ENCODE measurements at regions not wholly inside any gene's neighbourhood (a gene's known extent, or its start where the extent isn't known, plus 50 kb on each side); places are given as distances from the start of the nearest gene placed in this dataset.

DNA sequence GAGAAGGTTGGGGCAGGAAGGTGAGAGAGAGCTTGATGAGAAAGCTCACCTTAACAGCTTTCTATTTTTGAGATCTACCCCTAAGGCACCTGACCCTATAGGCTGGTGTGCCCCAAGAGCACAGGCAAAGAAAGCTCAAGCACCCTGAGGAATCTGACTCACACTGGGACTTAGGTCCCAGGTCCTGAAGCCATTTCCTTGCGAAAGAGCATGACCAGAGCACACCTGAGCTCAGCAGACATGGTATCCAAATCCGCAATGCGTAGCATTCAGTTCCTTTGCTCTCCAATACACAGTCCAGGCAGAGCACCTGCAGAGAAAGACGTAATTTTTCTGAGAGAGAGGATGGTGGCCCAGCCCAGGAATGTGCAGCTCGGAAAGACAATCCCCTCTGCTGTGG is 112.1 kb upstream of the LPP start:
- Mint-ChIP-seq H3K27me3 (peaks cover 5% of the 10 kb centered on the region), H3K9me3 (no peaks in the 10 kb centered on the region), H3K36me3 (ENCODE audit: low read depth) (no peaks in the 10 kb centered on the region), H3K27ac (no peak overlapping the region), H3K4me3 (no peak overlapping the region), H3K4me1 (peaks cover 30% of the 10 kb centered on the region)
- ChIA-PET CTCF (interaction anchor here (0.9 kb wide), 1 partner anchor 9 kb away, joined by 7 read pairs; no protein-coding TSS in a partner anchor), POLR2A (no interaction called here)
- no peak for DNase-seq

DNA sequence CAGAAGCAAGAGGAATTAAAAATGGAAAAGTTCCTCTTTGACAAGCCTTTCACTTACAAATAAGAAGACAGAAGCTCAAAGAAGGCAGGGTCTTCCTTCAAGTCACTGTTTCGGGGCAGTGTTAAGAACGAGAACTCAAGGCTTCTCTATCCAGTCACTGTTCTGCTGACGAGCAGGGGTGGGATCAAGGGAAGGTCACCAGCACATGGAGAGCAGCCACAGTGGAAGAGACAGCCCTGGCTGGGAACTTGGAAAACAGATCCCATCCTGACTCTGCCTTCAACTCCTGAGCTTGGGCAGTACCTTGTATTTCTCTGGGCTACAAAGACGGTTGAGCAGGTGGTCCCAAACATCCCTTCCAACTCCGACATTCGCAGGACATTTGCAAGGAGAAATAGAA is 111.5 kb upstream of the LPP start:
- H3K36me3 Mint-ChIP-seq (ENCODE audit: low read depth): no peaks in the 10 kb centered on the region
- ChIA-PET CTCF (interaction anchor here (0.9 kb wide), 1 partner anchor 8 kb away, joined by 7 read pairs; no protein-coding TSS in a partner anchor), POLR2A (interaction anchor here (1.6 to 1.9 kb wide), 2 partner anchors 43 to 295 kb away, joined by 3 to 7 read pairs; no protein-coding TSS in a partner anchor)
- H3K4me1 Mint-ChIP-seq: peaks cover 30% of the 10 kb centered on the region
- no peaks in the 10 kb centered on the region for H3K9me3 Mint-ChIP-seq
- peaks cover 5% of the 10 kb centered on the region for H3K27me3 Mint-ChIP-seq
- no peak overlapping the region for H3K27ac Mint-ChIP-seq
- H3K4me3 Mint-ChIP-seq: no peak overlapping the region
- DNase-seq: no peak

DNA sequence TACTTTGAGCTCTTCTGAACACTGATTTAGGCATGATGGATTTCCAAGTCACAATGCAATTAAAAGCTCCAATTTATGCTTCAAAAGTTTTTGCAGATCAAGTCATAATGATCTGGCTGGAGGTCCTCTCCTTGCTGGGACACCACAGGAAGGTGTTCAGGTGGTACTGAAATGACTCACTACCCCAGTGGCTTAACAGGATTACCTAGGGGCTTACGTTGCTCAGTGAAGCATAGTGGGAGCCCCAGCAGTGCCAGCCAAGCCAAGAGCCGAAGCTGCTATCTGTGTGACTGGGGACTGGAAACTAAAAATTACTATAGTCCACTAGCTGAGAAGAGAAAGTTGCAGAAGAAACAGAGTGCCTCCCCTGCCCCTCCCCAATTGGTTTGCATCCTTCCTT is 110.1 kb upstream of the LPP start:
- Mint-ChIP-seq H3K9me3 (no peaks in the 10 kb centered on the region), H3K4me3 (no peak overlapping the region), H3K27ac (no peak overlapping the region), H3K27me3 (peaks cover 5% of the 10 kb centered on the region), H3K4me1 (peaks cover 30% of the 10 kb centered on the region), H3K36me3 (ENCODE audit: low read depth) (no peaks in the 10 kb centered on the region)
- DNase-seq: peak; percentile 24
- POLR2A ChIA-PET: interaction anchor here (1.6 to 1.9 kb wide), 2 partner anchors 44 to 296 kb away, joined by 3 to 7 read pairs; no protein-coding TSS in a partner anchor
- CTCF ChIA-PET: no interaction called here

DNA sequence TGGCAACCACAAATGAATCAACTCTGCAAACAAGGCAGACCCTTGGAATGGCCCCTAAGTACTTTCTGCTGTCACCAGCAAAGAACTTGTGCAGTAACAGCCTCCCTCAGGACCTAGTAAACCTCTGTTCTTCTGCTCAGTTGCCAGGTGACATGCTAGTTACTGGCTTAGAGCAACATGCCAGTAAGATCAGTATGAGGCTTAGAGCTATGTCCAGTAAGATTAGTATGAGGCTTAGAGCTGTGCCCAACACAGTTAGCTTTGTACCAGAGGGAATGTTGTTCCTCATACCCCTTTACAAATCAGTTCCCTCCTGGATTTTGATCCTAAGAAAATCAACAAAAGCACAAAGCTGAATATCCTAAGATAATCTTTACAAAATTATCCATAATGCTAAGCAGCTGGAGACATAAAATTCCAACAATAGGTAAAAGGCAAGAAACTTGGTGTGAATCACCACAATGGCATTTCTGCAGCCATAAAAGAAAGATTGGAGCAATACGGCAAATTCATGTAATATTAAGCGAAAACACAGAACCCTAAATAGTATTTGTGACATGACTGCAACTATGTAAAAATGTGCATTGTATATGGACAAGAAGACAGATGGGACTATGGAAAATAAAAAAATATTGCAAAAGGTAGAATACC is 107.3 kb upstream of the LPP start:
- CTCF ChIA-PET: no interaction called here
- no peak overlapping the region for H3K4me3 Mint-ChIP-seq
- H3K36me3 Mint-ChIP-seq (ENCODE audit: low read depth): no peaks in the 10 kb centered on the region
- POLR2A ChIA-PET: interaction anchor here (1.3 kb wide), 1 partner anchor 47 kb away, joined by 3 read pairs; no protein-coding TSS in a partner anchor
- DNase-seq: no peak
- H3K9me3 Mint-ChIP-seq: no peaks in the 10 kb centered on the region
- H3K4me1 Mint-ChIP-seq: peaks cover 35% of the 10 kb centered on the region
- H3K27ac Mint-ChIP-seq: no peak overlapping the region
- H3K27me3 Mint-ChIP-seq: peaks cover 3% of the 10 kb centered on the region

DNA sequence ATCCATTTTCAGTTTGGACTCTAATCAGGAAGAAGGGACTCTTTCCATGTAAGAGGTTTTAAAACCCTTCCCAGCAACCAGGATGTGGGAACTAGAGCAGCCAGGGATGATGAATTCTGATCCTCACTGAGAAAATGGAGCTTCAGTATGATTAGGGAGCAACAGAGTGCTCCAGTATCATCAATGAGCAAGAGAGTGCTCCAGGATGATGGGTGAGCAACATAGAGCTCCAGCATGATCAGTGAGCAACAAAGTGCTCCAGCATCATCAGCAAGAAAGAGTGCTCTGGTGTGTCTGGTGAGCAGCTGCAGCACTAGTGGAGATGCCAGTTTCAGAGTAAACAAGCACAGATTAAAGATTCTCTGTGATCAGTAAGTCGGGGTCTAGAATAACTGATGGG is 106.4 kb upstream of the LPP start:
- Mint-ChIP-seq H3K27ac (no peak overlapping the region), H3K9me3 (no peaks in the 10 kb centered on the region), H3K4me3 (no peak overlapping the region), H3K36me3 (ENCODE audit: low read depth) (no peaks in the 10 kb centered on the region), H3K27me3 (peaks cover 3% of the 10 kb centered on the region), H3K4me1 (peaks cover 35% of the 10 kb centered on the region)
- DNase-seq: no peak
- CTCF ChIA-PET: no interaction called here
- POLR2A ChIA-PET: interaction anchor here (1.3 kb wide), 1 partner anchor 48 kb away, joined by 3 read pairs; no protein-coding TSS in a partner anchor

DNA sequence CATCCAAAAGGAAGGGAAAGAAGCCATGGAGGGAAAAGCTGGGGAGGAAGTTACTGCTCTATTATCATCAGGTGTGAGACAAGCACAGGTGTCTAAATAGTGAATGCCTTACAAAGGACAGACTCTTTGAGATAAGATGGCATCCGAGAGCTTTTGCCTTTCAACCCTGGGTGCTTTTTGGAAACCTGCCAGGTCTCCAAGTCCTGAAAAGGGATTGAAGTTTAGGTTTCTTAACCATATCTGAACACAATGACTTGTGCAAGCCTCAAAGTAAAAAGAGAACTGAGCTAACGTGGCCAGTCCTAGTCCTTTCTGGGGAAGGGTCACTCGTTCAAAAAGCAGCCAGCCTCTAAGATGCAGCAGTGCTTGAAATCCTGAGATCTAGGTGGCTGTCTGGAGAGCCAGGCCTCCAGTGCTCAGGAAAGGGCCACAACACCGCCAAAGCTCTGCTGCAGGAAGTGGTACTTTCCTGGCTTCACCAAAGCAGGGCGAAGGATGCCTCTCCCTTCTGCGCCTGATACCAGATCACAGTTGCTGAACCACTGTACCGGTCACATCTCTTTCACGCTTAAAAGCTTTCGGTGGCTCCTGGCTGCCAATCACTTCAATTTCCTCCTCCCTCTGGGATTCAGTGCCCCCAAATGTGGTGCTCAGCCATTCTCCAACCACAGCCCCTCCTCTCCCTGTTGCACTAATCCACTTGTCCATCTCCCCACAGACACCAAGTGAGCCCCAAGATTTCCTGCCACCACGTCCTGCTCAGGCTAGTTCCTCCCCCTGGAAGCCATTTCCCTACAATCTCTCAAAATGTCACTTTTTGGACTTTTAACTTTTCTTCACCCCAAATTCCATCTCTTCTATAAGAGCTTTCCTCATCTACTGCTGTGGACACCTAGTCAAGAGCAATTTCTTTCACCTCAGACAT is 104.1 kb upstream of the LPP start:
- ChIA-PET POLR2A (interaction anchor here (1.0 to 2.6 kb wide), 8 partner anchors 10 to 305 kb away, joined by 3 to 15 read pairs (median 6); partner anchors contain the start of genes BCL6 and LPP), CTCF (interaction anchor here (0.8 to 2.8 kb wide), 2 partner anchors 8 to 311 kb away, joined by 7 to 12 read pairs; no protein-coding TSS in a partner anchor)

DNA sequence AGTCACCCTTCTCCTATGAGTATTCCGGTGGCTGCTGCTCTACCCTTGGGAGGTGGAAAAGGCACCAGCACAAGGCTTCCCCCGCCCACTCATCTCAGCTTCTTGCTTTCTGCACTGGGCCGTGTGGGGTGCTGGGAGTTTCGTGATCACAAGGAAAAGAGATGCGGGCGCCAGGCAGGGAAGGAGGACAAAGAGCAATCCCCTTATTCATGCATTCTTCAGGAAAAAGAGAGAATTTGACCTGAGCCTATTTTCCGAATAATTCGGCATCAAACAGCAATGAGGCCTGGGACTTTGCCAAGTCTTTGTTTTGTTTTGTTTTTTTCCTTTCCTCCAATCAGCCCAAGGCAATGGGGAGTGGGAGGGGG is 102.2 kb upstream of the LPP start:
- H3K4me1 Mint-ChIP-seq: peaks cover 20% of the 10 kb centered on the region
- DNase-seq: no peak
- ChIA-PET CTCF (no interaction called here), POLR2A (interaction anchor here (2.2 to 2.6 kb wide), 2 partner anchors 52 to 307 kb away, joined by 6 to 15 read pairs; partner anchors contain the start of gene BCL6)
- H3K9me3 Mint-ChIP-seq: no peaks in the 10 kb centered on the region
- no peak overlapping the region for H3K27ac Mint-ChIP-seq
- H3K36me3 Mint-ChIP-seq (ENCODE audit: low read depth): no peaks in the 10 kb centered on the region
- no peaks in the 10 kb centered on the region for H3K27me3 Mint-ChIP-seq
- H3K4me3 Mint-ChIP-seq: no peak overlapping the region

More for the DNA sequence above, 104.1 kb upstream of the LPP start:
- Mint-ChIP-seq H3K4me3 (peak overlapping the region; percentile 41), H3K27me3 (peaks cover 3% of the 10 kb centered on the region), H3K4me1 (peaks cover 20% of the 10 kb centered on the region), H3K9me3 (no peaks in the 10 kb centered on the region), H3K27ac (peak overlapping the region; percentile 23), H3K36me3 (ENCODE audit: low read depth) (no peaks in the 10 kb centered on the region)
- DNase-seq: peak; percentile 63

DNA sequence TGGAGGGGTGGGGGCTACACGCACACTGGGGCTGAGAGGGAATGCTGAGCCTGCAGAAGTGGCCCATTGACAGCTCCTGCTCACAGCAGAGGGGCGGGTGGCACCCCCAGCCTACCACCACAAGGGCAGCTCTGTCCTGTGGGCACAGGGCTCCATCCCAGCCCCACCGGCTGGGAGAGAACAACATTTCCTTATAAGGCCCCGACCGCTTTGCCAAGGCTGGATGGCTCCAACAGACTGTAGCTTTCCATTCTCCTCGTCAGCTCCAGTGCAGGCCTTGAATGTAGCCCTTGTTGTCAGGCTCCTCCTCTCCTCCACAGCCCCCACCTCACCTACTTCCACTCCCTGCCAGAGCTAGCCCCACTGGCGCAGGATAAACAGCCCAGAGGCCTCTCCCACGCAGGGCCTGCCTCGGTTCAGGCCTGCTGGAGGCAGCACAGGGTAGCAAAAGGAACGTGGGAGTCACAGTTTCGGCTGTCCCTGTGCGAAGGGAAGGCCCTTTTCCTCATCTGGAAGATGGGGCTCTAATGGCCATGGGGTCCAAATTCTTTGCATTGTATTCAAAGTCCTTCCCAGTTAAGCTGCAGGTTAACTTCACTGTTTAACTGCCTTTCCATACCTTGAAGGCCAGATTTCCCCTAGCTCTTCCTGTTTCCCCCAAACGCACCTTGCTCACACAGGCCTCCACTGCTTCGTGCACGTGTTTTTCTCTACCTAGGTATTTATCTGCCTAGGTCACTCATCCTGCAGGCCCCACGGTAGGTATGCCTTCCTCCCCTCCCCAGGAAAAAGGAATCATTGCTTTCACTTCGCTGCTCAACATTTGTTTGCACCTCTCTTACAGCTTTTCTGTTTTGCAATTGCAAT is 101.6 kb upstream of the LPP start:
- no peaks in the 10 kb centered on the region for H3K36me3 Mint-ChIP-seq (ENCODE audit: low read depth)
- no peak overlapping the region for H3K27ac Mint-ChIP-seq
- H3K9me3 Mint-ChIP-seq: no peaks in the 10 kb centered on the region
- DNase-seq: no peak
- POLR2A ChIA-PET: interaction anchor here (0.6 kb wide), 1 partner anchor 307 kb away, joined by 4 read pairs; the partner anchor contains the start of gene BCL6
- no peak overlapping the region for H3K4me3 Mint-ChIP-seq
- CTCF ChIA-PET: no interaction called here
- H3K4me1 Mint-ChIP-seq: peaks cover 20% of the 10 kb centered on the region
- H3K27me3 Mint-ChIP-seq: no peaks in the 10 kb centered on the region

DNA sequence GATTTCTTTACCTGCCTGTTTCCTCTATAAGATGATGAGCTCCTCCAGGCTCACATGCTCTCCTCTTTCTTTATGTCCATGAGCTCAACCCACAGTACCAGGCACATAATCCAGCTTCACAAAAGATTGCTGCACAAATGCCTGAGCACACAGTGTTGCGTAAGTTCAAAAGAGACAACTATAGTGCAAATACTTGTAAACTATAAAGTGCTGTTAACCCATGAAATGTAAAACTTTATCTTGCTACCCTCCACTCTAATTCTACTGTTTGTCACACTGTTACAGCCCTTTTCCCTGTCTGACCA is 101.0 kb upstream of the LPP start:
- Mint-ChIP-seq H3K36me3 (ENCODE audit: low read depth) (no peaks in the 10 kb centered on the region), H3K27me3 (no peaks in the 10 kb centered on the region), H3K9me3 (no peaks in the 10 kb centered on the region), H3K4me3 (no peak overlapping the region), H3K4me1 (peaks cover 20% of the 10 kb centered on the region), H3K27ac (no peak overlapping the region)
- POLR2A ChIA-PET: no interaction called here
- no peak for DNase-seq
- CTCF ChIA-PET: no interaction called here

DNA sequence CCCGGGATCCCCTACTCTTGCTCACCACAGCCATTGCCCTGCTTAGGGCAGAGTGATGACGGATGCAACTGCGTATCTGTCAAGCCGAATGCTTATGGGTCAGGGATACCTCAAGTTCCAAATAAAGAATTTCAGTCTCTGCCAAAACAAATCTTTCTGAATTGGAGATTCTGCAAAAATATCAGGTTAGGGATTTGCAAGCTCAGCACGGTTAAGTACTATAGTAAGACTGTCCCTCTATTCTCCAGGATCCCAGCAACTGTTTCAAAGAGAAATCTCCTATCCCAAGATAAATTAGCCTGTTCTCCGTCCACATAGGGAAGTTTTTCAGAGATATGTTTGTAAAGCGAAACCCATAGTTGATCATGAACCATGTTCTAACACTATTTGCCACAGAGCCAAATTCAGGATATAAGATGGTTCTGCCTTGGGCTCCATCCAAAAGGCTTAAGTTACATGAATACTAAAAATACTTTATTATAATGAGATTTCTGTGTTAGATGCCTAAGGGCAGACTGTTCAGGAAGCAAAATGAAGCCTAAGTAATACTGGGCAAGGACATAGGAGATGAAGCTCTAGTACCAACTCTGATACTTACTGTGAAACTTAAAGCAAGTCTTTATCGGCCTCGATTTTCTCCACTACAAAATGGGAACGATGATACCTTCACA is 100.1 kb upstream of the LPP start:
- Mint-ChIP-seq H3K36me3 (ENCODE audit: low read depth) (no peaks in the 10 kb centered on the region), H3K9me3 (no peaks in the 10 kb centered on the region), H3K4me1 (peaks cover 20% of the 10 kb centered on the region), H3K27me3 (no peaks in the 10 kb centered on the region), H3K4me3 (no peak overlapping the region), H3K27ac (no peak overlapping the region)
- ChIA-PET POLR2A (no interaction called here), CTCF (no interaction called here)
- DNase-seq: no peak

DNA sequence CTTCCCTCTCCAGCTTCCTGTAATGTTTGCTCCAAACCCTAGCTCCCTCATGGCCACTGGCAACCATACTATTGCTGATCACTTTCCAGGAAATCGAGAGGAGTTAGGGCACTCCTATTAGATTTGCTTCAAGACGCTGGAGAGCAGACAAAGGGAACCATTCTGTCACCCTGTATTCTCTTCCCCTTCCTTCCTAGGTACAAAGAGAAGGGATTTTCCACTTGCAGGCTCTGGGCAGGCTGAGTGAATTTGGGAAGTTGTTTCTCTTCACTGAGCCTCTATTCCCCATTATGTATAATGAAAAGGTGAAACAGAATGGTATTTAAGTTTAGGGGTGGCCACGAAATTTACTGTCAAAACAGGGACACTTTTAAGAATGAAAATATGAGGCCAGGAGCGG is 99.4 kb upstream of the LPP start:
- no peak for DNase-seq
- H3K4me1 Mint-ChIP-seq: peaks cover 14% of the 10 kb centered on the region
- no peak overlapping the region for H3K4me3 Mint-ChIP-seq
- CTCF ChIA-PET: interaction anchor here (0.7 kb wide), 1 partner anchor 49 kb away, joined by 4 read pairs; no protein-coding TSS in a partner anchor
- no peaks in the 10 kb centered on the region for H3K27me3 Mint-ChIP-seq
- no peaks in the 10 kb centered on the region for H3K36me3 Mint-ChIP-seq (ENCODE audit: low read depth)
- POLR2A ChIA-PET: no interaction called here
- no peaks in the 10 kb centered on the region for H3K9me3 Mint-ChIP-seq
- H3K27ac Mint-ChIP-seq: no peak overlapping the region

DNA sequence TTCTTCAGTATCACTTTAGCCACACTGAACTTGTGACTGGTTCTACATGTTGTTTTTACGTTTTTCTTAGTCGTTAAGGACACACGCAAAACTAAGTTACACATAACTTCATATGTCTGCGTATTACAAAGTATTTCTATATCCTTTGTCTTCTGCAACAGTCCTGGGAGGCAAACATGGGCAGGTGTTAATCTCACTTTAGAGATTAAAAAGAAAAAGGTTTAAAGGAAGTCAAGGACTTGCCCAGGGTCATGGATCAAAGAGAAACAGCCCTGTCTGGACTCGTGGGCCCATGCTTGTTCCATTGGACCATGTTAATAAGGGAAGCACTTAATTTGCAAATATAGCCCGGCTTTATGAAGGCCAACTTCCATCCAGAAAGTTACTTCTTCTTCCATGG is 98.6 kb upstream of the LPP start:
- H3K36me3 Mint-ChIP-seq (ENCODE audit: low read depth): no peaks in the 10 kb centered on the region
- H3K27me3 Mint-ChIP-seq: no peaks in the 10 kb centered on the region
- ChIA-PET POLR2A (no interaction called here), CTCF (no interaction called here)
- H3K27ac Mint-ChIP-seq: no peak overlapping the region
- H3K4me1 Mint-ChIP-seq: peaks cover 8% of the 10 kb centered on the region
- H3K9me3 Mint-ChIP-seq: no peaks in the 10 kb centered on the region
- H3K4me3 Mint-ChIP-seq: no peak overlapping the region
- no peak for DNase-seq
